PC-9 (cell line): ENCODE measurements at regions not wholly inside any gene's neighbourhood (a gene's known extent, or its start where the extent isn't known, plus 50 kb on each side); places are given as distances from the start of the nearest gene placed in this dataset.

Experiments
- BruUV-seq: library from RNA; stranded (reverse); fragments of 400-500 nt; replicated peaks from 2 replicates; lab custom pipeline; 2021; lab: Mats Ljungman, UMichigan
- CTCF ChIA-PET: fragments of 300-600 bp; sonication (Branson Sonifier 250); formaldehyde crosslinking; loops from one replicate; lab custom pipeline; 2022; ENCODE audit warnings: antibody characterized with exemption; lab: Charles Lee
- POLR2A ChIA-PET: fragments of 300-600 bp; sonication (Branson Sonifier 250); formaldehyde crosslinking; loops from one replicate; lab custom pipeline; 2022; ENCODE audit warnings: antibody characterized with exemption; ENCODE audit not compliant: unreplicated experiment; lab: Charles Lee
- DNase-seq, 2 experiments: peaks; one replicate each; pipeline versions ENCODE4 v3.0.0 to v3.0.0-alpha.2; 2015 to 2022; ENCODE audit warnings: mixed read lengths in 1 of 2
- H2AFZ ChIP-seq: fragments of 200-600 bp; sonication (generic); 2 replicates; pipeline ENCODE4 v1.8.1; 2017; ENCODE audit warnings: antibody characterized with exemption
- H3F3A ChIP-seq: fragments of 200-600 bp; sonication (generic); 2 replicates; pipeline ENCODE4 v1.8.1; 2017; ENCODE audit warnings: antibody characterized with exemption, mild to moderate bottlenecking, low read depth; ENCODE audit not compliant: insufficient read depth
- H3K27ac ChIP-seq: fragments of 200-600 bp; sonication (generic); 2 replicates; pipeline ENCODE4 v1.6.1; 2016; ENCODE audit warnings: mixed run types
- H3K27me3 ChIP-seq: fragments of 200-600 bp; sonication (generic); 2 replicates; pipeline ENCODE4 v1.6.1; 2016; ENCODE audit warnings: low read depth, mixed run types; ENCODE audit not compliant: insufficient read depth
- H3K36me3 ChIP-seq: fragments of 200-600 bp; sonication (generic); 2 replicates; pipeline ENCODE4 v1.6.1; 2016; ENCODE audit warnings: low read depth, mixed run types
- H3K4me1 ChIP-seq: fragments of 200-600 bp; sonication (generic); replicated peaks from 2 replicates; pipeline ENCODE4 v1.6.1; 2016; ENCODE audit warnings: mixed run types; ENCODE audit not compliant: insufficient read depth
- H3K4me2 ChIP-seq: fragments of 200-600 bp; sonication (generic); 2 replicates; pipeline ENCODE4 v1.6.1; 2017; ENCODE audit warnings: mixed run types
- H3K4me3 ChIP-seq: fragments of 200-600 bp; sonication (generic); 2 replicates; pipeline ENCODE4 v1.6.1; 2016; ENCODE audit warnings: mixed run types
- H3K79me2 ChIP-seq: fragments of 200-600 bp; sonication (generic); 2 replicates; pipeline ENCODE4 v1.6.1; 2017; ENCODE audit warnings: low read depth, mixed run types
- H3K9me2 ChIP-seq: fragments of 200-600 bp; sonication (generic); 2 replicates; pipeline ENCODE4 v1.8.1; 2017; ENCODE audit warnings: mild to moderate bottlenecking; ENCODE audit not compliant: insufficient read depth
- H3K9me3 ChIP-seq: fragments of 200-600 bp; sonication (generic); 2 replicates; pipeline ENCODE4 v1.8.1; 2016; ENCODE audit warnings: low read depth; ENCODE audit not compliant: insufficient read depth
- H4K20me1 ChIP-seq: fragments of 200-600 bp; sonication (generic); 2 replicates; pipeline ENCODE4 v1.8.1; 2017; ENCODE audit not compliant: insufficient read depth
- CTCF ChIP-seq: fragments of 200-600 bp; sonication (generic); conservative IDR thresholded peaks from 2 replicates; pipeline ENCODE4 v1.6.1; 2017; ENCODE audit warnings: mixed run types, antibody characterized with exemption, mild to moderate bottlenecking, moderate library complexity
- EZH2 ChIP-seq: fragments of 200-600 bp; sonication (generic); IDR thresholded peaks from 2 replicates; pipeline ENCODE4 v1.8.0; 2017; ENCODE audit warnings: antibody characterized with exemption, low read depth
- intact Hi-C: fragments of 100-400 bp; cut with micrococcal nuclease; formaldehyde crosslinking; loops from one replicate; pipeline ENCODE4 v1.10.0; 2022; ENCODE audit not compliant: unreplicated experiment

DNA sequence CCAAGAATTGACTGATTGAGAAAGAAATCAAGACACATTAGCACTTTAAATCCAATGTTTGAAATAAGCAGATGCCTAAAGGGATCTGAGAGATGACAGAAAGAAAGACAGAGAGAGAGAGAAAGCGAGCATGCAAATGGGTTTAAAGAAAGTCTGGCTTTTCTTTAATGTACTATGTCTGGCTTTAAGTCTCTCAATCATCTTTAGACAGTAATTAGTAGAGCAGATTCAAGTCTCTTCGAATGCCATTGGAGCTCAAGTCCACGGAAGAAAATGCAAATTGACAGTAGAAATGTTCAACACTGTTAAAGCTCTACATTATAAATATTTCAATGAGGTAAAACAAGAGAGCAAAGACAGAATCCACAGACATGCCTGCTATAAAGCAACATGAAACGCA, 1480.2 kb upstream of the CDH8 start:
- Histone ChIP-seq H2AFZ (no peak overlapping the region), H3K4me1 (no peaks in the 10 kb centered on the region), H3K79me2 (no peaks in the 10 kb centered on the region), H3K27me3 (peaks cover 3% of the 10 kb centered on the region; the same call in 1 of the 2 replicates), H3K9me2 (no peaks in the 10 kb centered on the region), H3K4me3 (no peak overlapping the region), H3F3A (no peaks in the 10 kb centered on the region), H3K9me3 (no peaks in the 10 kb centered on the region), H3K36me3 (no peaks in the 10 kb centered on the region), H3K4me2 (no peak overlapping the region), H3K27ac (no peak overlapping the region), H4K20me1 (no peaks in the 10 kb centered on the region)
- ChIA-PET CTCF (no interaction called here), POLR2A (no interaction called here)
- no TSS peak for BruUV-seq
- TF ChIP-seq EZH2, result no peak
- TF ChIP-seq CTCF, result no peak
- no peak for DNase-seq
- intact Hi-C loops, result no loop called here

- H2AFZ ChIP-seq, result no peak overlapping the region
- no peak for TF ChIP-seq EZH2
- no peak for TF ChIP-seq CTCF
- no peaks in the 10 kb centered on the region for H3K4me1 ChIP-seq
- no peaks in the 10 kb centered on the region for H3K79me2 ChIP-seq
- H3K36me3 ChIP-seq, result no peaks in the 10 kb centered on the region
- no peak overlapping the region for H3K4me2 ChIP-seq
- intact Hi-C loops, result no loop called here
- no peaks in the 10 kb centered on the region; the same call in 1 of the 2 replicates for H4K20me1 ChIP-seq
- H3K9me3 ChIP-seq, result no peaks in the 10 kb centered on the region
- no peak for DNase-seq
- no peaks in the 10 kb centered on the region for H3K27me3 ChIP-seq
- BruUV-seq, result no TSS peak
- ChIA-PET CTCF (no interaction called here), POLR2A (no interaction called here)
- H3K27ac ChIP-seq, result no peak overlapping the region
- H3K9me2 ChIP-seq, result no peaks in the 10 kb centered on the region
- H3K4me3 ChIP-seq, result no peak overlapping the region
- no peaks in the 10 kb centered on the region for H3F3A ChIP-seq
Measured at GRCh38 chr16:63512910-63513309, 1476.7 kb upstream of the CDH8 start.

DNA sequence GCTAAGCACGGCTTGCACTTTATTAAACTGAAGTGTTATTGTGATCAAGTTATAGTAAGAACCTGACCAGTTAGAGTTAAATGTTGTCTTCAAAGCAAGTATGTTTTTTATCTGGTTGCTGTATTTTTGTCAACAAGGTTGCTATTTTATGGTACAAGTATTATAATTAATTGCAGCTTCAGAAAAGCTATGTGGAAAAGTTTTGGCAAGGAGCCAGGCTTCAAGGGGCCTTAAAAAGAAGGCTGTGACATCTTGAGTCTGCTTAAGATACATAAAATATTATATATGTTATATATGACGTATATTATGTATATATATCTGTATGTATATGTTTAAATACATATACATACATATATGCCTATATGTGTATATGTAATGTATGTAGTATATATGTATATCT, 1461.2 kb upstream of the CDH8 start:
- no peaks in the 10 kb centered on the region for H4K20me1 ChIP-seq
- H3K4me3 ChIP-seq, result no peak overlapping the region
- no peaks in the 10 kb centered on the region for H3K27me3 ChIP-seq
- no TSS peak for BruUV-seq
- ChIA-PET CTCF (no interaction called here), POLR2A (no interaction called here)
- no peak for DNase-seq
- H3K9me2 ChIP-seq, result no peaks in the 10 kb centered on the region
- H3K36me3 ChIP-seq, result no peaks in the 10 kb centered on the region
- no peak overlapping the region for H3K27ac ChIP-seq
- no peak overlapping the region for H3K4me2 ChIP-seq
- no peaks in the 10 kb centered on the region for H3K9me3 ChIP-seq
- TF ChIP-seq EZH2, result no peak
- no peak for TF ChIP-seq CTCF
- H3F3A ChIP-seq, result no peaks in the 10 kb centered on the region
- H3K4me1 ChIP-seq, result no peaks in the 10 kb centered on the region
- intact Hi-C loops, result no loop called here
- H2AFZ ChIP-seq, result no peak overlapping the region
- H3K79me2 ChIP-seq, result no peaks in the 10 kb centered on the region
